ENCODE measurements at regions not wholly inside any gene's neighbourhood (a gene's known extent, or its start where the extent isn't known, plus 50 kb on each side); places are given as distances from the start of the nearest gene placed in this dataset.
A peak's percentile ranks its signal among the peaks of the same experiment; 100 is the strongest.

- TF ChIP-seq CTCF (IDR thresholded peaks at IDR 0.05; ENCODE audit: low read depth, low read length) (no peak), POLR2A (IDR thresholded peaks at IDR 0.05; ENCODE audit: extremely low read depth, insufficient read length) (no peak), MAX (IDR thresholded peaks at IDR 0.05; ENCODE audit: low read depth, low read length) (peak; percentile 55), MYC (IDR thresholded peaks at IDR 0.05; ENCODE audit: low read depth, low read length) (no peak)
These were observed 382.2 kb downstream of the ICE1 start for GRCh38 chr5:5804478-5805233.

All from NB4 (cell line).